GM12892 (cell line): ENCODE measurements at regions not wholly inside any gene's neighbourhood (a gene's known extent, or its start where the extent isn't known, plus 50 kb on each side); places are given as distances from the start of the nearest gene placed in this dataset.

ENCODE experiments used
- POLR2A ChIP-seq: IDR thresholded peaks from 2 replicates; pipeline ENCODE4 v1.6.1; 2011; ENCODE audit warnings: low read depth, low read length, control low read depth
- POLR2AphosphoS5 ChIP-seq: IDR thresholded peaks from 2 replicates; pipeline ENCODE4 v1.6.1; 2011; ENCODE audit warnings: low read depth, low read length, control low read depth

DNA sequence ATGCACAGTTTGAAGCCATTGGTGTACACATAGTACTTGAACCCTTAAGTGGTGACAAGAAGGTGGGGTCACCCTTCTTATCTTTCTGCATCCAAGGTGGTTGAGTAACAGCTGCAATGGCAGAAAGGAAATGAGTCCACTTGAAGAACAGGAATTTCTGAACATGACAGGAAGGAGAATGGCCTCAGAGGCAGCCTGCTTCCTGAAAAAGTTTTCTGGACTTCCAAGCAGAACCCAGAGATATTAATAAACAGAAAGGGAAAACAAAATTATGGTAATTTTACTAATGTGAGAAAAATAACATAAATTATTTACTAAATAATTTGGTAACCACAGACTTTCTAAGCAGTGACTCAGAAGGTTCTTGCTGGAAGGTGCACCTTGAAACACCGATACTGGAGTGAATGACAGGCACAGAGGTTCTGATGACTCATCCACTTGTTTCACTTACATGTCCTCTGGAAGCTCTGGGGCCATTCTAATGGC lies 119.9 kb upstream of the HS3ST1 start:
- no peak for TF ChIP-seq POLR2A
- no peak for TF ChIP-seq POLR2AphosphoS5
